GM12878 (cell line): ENCODE measurements at regions not wholly inside any gene's neighbourhood (a gene's known extent, or its start where the extent isn't known, plus 50 kb on each side); places are given as distances from the start of the nearest gene placed in this dataset.

Experiments used
- BACH1 ChIP-seq: fragments of 450-650 bp; IDR thresholded peaks from 2 replicates; pipeline ENCODE4 v1.6.1; 2017; ENCODE audit warnings: mild to moderate bottlenecking, borderline replicate concordance
- BRCA1 ChIP-seq: IDR thresholded peaks from 2 replicates; pipeline ENCODE4 v1.6.1; 2011; ENCODE audit warnings: low read depth, low read length, improper control_type of control experiment
- CBFB ChIP-seq: IDR thresholded peaks from 2 replicates; pipeline ENCODE4 v1.6.1; 2016; ENCODE audit warnings: antibody characterized with exemption, low read depth
- CREB1 ChIP-seq: IDR thresholded peaks from 2 replicates; pipeline ENCODE4 v1.6.1; 2012; ENCODE audit warnings: low read depth, mild to moderate bottlenecking, inconsistent platforms
- CTCF ChIP-seq, 3 experiments: IDR thresholded peaks in 2 of 3; conservative IDR thresholded peaks in 1 of 3; 2 replicates each; pipeline ENCODE4 v1.5.1; 2011; ENCODE audit warnings: low read depth in 3 of 3, low read length in 3 of 3, mild to moderate bottlenecking in 3 of 3, control low read depth in 2 of 3, moderate library complexity in 2 of 3, inconsistent platforms in 1 of 3, mixed read lengths in 1 of 3; ENCODE audit not compliant: control insufficient read depth in 2 of 3, insufficient read depth in 1 of 3; ENCODE audit errors: extremely low read depth in 1 of 3
- E2F8 ChIP-seq: fragments of 450-650 bp; IDR thresholded peaks from 2 replicates; pipeline ENCODE4 v1.6.1; 2018; ENCODE audit warnings: mild to moderate bottlenecking, low read depth, moderate library complexity; ENCODE audit not compliant: partially characterized antibody
- EP300 ChIP-seq, 2 experiments: fragments of 150-350 bp in 1 of 2; IDR thresholded peaks; 2 replicates each; pipeline ENCODE4 v1.6.1; 2011 to 2012; ENCODE audit warnings: low read depth in 2 of 2, low read length in 2 of 2, borderline replicate concordance in 1 of 2, improper control_type of control experiment in 1 of 2, inconsistent platforms in 1 of 2; ENCODE audit not compliant: control insufficient read depth in 1 of 2
- HSF1 ChIP-seq: fragments of 150-350 bp; IDR thresholded peaks from 2 replicates; pipeline ENCODE4 v1.6.1; 2014; ENCODE audit warnings: mild to moderate bottlenecking, low read depth, low read length
- PBX3 ChIP-seq: IDR thresholded peaks from 2 replicates; pipeline ENCODE4 v1.6.1; 2011; ENCODE audit warnings: mild to moderate bottlenecking, low read depth, low read length, moderate library complexity; ENCODE audit not compliant: insufficient replicate concordance
- POLR2A ChIP-seq: IDR thresholded peaks from 2 replicates; pipeline ENCODE4 v1.6.1; 2011; ENCODE audit warnings: low read depth, mild to moderate bottlenecking, low read length
- RCOR1 ChIP-seq: conservative IDR thresholded peaks from 2 replicates; pipeline ENCODE4 v1.6.1; 2012; ENCODE audit warnings: low read depth, low read length, improper control_type of control experiment
- USF1 ChIP-seq: IDR thresholded peaks from 2 replicates; pipeline ENCODE4 v1.6.1; 2011; ENCODE audit warnings: borderline replicate concordance, low read depth, mild to moderate bottlenecking, moderate library complexity, mixed read lengths, low read length; ENCODE audit not compliant: insufficient read depth; ENCODE audit errors: extremely low read length

GRCh38 chrX:99001286-99001685 is 1408.8 kb downstream of the PCDH19 start:
- no peak for TF ChIP-seq RCOR1
- TF ChIP-seq CTCF (IDR thresholded peaks at IDR 0.05 in 2 of 3, conservative IDR thresholded peaks at IDR 0.05 in 1 of 3; ENCODE audit: control insufficient read depth in 2 of 3, extremely low read depth in 1 of 3, insufficient read depth in 1 of 3, low read depth in 3 of 3, low read length in 3 of 3) = no peak
- TF ChIP-seq PBX3 = no peak
- no peak for TF ChIP-seq USF1
- TF ChIP-seq BACH1 = no peak
- no peak for TF ChIP-seq BRCA1
- no peak for TF ChIP-seq EP300 (IDR thresholded peaks at IDR 0.05; ENCODE audit: borderline replicate concordance in 1 of 2, control insufficient read depth in 1 of 2, low read depth in 2 of 2, low read length in 2 of 2)
- TF ChIP-seq CREB1 = no peak
- no peak for TF ChIP-seq HSF1
- no peak for TF ChIP-seq POLR2A
- TF ChIP-seq E2F8 = no peak
- TF ChIP-seq CBFB = no peak
